Inflammatory macrophage treated with lipopolysaccharide for 1 hour (primary cell): ENCODE measurements at regions not wholly inside any gene's neighbourhood (a gene's known extent, or its start where the extent isn't known, plus 50 kb on each side); places are given as distances from the start of the nearest gene placed in this dataset.

Experiments used
- DNase-seq, 2 donors: peaks; one replicate each; pipeline ENCODE4 v3.0.0-alpha.2; 2020 to 2022

DNA sequence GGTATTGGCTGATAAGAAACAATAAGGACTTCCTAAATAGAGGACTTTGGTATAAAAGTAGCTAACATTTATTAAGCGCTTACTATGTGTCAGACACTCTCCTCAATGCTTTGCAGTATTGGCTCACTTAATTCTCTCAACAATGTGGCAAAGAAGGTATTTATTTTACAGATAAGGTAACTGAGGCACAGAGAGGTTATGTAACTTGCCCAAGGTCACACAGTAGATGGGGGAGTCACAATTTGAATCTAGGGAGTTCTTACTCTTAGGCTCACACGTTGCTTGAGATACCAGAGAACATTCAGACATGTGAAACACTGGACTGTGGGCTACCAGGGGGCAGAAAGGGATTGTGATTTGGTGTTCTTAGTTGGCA lies 60.8 kb upstream of the GPR158 start:
- no peak for DNase-seq

DNA sequence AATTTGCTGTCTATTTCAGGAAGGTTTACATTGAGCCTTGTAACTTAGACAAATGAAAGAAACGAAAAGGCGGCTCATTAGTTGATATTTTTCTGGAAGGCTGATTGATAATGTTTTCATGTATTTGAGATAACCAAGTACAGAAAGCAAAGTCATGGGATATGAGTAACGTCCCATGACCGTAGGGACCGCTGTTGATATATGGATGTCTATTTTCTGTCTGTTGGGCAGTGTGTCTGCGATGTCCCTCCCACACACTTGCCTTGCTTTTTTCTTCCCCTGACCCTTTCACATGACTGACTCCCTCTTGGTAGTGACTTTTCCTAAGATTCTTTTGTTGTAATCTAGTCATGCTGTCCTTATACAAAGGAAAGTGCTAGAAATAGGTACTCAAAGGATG lies 57.0 kb upstream of the GPR158 start:
- DNase-seq = no peak

DNA sequence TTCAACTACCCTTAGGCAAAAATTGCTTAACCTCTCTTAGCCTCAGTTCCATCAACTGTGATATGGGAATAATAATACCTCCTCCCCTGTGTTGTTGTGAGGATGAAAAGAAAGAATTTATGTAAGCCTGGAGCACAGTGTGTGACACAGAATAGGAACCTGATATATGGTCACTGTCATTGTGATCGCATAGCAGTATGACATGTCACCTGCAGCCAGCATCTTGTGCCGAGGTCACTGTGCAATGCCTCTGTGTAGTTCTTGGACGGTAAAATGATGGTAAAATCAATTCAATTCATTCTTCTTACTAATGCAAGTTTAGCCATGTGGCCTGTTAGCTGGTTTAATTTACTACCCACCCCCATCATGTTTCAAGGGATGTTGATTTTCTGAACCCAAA lies 54.6 kb upstream of the GPR158 start:
- no peak for DNase-seq
